ENCODE measurements at regions not wholly inside any gene's neighbourhood (a gene's known extent, or its start where the extent isn't known, plus 50 kb on each side); places are given as distances from the start of the nearest gene placed in this dataset.

GRCh38 chr9:134487066-134487710, 154.4 kb upstream of the COL5A1 start:
- CTCF ChIA-PET, result no interaction called here
- Mint-ChIP-seq H3K27me3 (peaks cover 8% of the 10 kb centered on the region), H3K36me3 (no peaks in the 10 kb centered on the region), H3K4me1 (no peaks in the 10 kb centered on the region), H3K27ac (no peak overlapping the region), H3K4me3 (no peak overlapping the region), H3K9me3 (no peaks in the 10 kb centered on the region)
- DNase-seq, result no peak

- no peaks in the 10 kb centered on the region for H3K4me1 Mint-ChIP-seq
- CTCF ChIA-PET, result no interaction called here
- H3K9me3 Mint-ChIP-seq, result no peaks in the 10 kb centered on the region
- H3K36me3 Mint-ChIP-seq, result no peaks in the 10 kb centered on the region
- H3K27ac Mint-ChIP-seq, result no peak overlapping the region
- DNase-seq, result peak; percentile 14
- no peak overlapping the region for H3K4me3 Mint-ChIP-seq
- peaks cover 13% of the 10 kb centered on the region for H3K27me3 Mint-ChIP-seq
These were observed 153.0 kb upstream of the COL5A1 start for GRCh38 chr9:134488331-134489280.

GRCh38 chr9:134489621-134490408, 151.8 kb upstream of the COL5A1 start:
- Mint-ChIP-seq H3K4me3 (no peak overlapping the region), H3K4me1 (no peaks in the 10 kb centered on the region), H3K27ac (no peak overlapping the region), H3K9me3 (no peaks in the 10 kb centered on the region), H3K36me3 (no peaks in the 10 kb centered on the region), H3K27me3 (peaks cover 13% of the 10 kb centered on the region)
- DNase-seq, result peak; percentile 14
- CTCF ChIA-PET, result no interaction called here

GRCh38 chr9:134490446-134490845, 151.2 kb upstream of the COL5A1 start:
- H3K36me3 Mint-ChIP-seq, result no peaks in the 10 kb centered on the region
- CTCF ChIA-PET, result no interaction called here
- peaks cover 13% of the 10 kb centered on the region for H3K27me3 Mint-ChIP-seq
- no peak overlapping the region for H3K4me3 Mint-ChIP-seq
- no peaks in the 10 kb centered on the region for H3K4me1 Mint-ChIP-seq
- H3K27ac Mint-ChIP-seq, result no peak overlapping the region
- no peaks in the 10 kb centered on the region for H3K9me3 Mint-ChIP-seq
- DNase-seq, result no peak

GRCh38 chr9:134491196-134491835, 150.3 kb upstream of the COL5A1 start:
- no peak overlapping the region for H3K4me3 Mint-ChIP-seq
- CTCF ChIA-PET, result no interaction called here
- peaks cover 13% of the 10 kb centered on the region for H3K27me3 Mint-ChIP-seq
- no peaks in the 10 kb centered on the region for H3K4me1 Mint-ChIP-seq
- H3K36me3 Mint-ChIP-seq, result no peaks in the 10 kb centered on the region
- H3K27ac Mint-ChIP-seq, result no peak overlapping the region
- peak; percentile 11 for DNase-seq
- H3K9me3 Mint-ChIP-seq, result no peaks in the 10 kb centered on the region

- no peaks in the 10 kb centered on the region for H3K9me3 Mint-ChIP-seq
- no peak overlapping the region for H3K4me3 Mint-ChIP-seq
- no peaks in the 10 kb centered on the region for H3K36me3 Mint-ChIP-seq
- no peaks in the 10 kb centered on the region for H3K4me1 Mint-ChIP-seq
- DNase-seq, result no peak
- H3K27me3 Mint-ChIP-seq, result peaks cover 13% of the 10 kb centered on the region
- H3K27ac Mint-ChIP-seq, result no peak overlapping the region
- CTCF ChIA-PET, result no interaction called here
These were observed 149.7 kb upstream of the COL5A1 start for GRCh38 chr9:134491856-134492255.

- Mint-ChIP-seq H3K27me3 (peaks cover 13% of the 10 kb centered on the region), H3K27ac (no peak overlapping the region), H3K9me3 (no peaks in the 10 kb centered on the region), H3K4me1 (no peaks in the 10 kb centered on the region), H3K36me3 (no peaks in the 10 kb centered on the region), H3K4me3 (no peak overlapping the region)
- no peak for DNase-seq
- CTCF ChIA-PET, result no interaction called here
These were observed 149.3 kb upstream of the COL5A1 start for GRCh38 chr9:134492281-134492691.

- no peaks in the 10 kb centered on the region for H3K36me3 Mint-ChIP-seq
- CTCF ChIA-PET, result no interaction called here
- H3K4me3 Mint-ChIP-seq, result no peak overlapping the region
- DNase-seq, result no peak
- H3K27ac Mint-ChIP-seq, result no peak overlapping the region
- no peaks in the 10 kb centered on the region for H3K4me1 Mint-ChIP-seq
- H3K9me3 Mint-ChIP-seq, result no peaks in the 10 kb centered on the region
- peaks cover 10% of the 10 kb centered on the region for H3K27me3 Mint-ChIP-seq
These were observed 148.7 kb upstream of the COL5A1 start for GRCh38 chr9:134492721-134493460.

- no peaks in the 10 kb centered on the region for H3K9me3 Mint-ChIP-seq
- CTCF ChIA-PET, result no interaction called here
These were observed 147.9 kb upstream of the COL5A1 start for GRCh38 chr9:134493461-134494272.

GRCh38 chr9:134494273-134494815, 147.3 kb upstream of the COL5A1 start:
- no peak overlapping the region for H3K27ac Mint-ChIP-seq
- H3K36me3 Mint-ChIP-seq, result no peaks in the 10 kb centered on the region
- no peaks in the 10 kb centered on the region for H3K9me3 Mint-ChIP-seq
- DNase-seq, result no peak
- CTCF ChIA-PET, result no interaction called here
- no peaks in the 10 kb centered on the region for H3K4me1 Mint-ChIP-seq
- no peak overlapping the region for H3K4me3 Mint-ChIP-seq
- peaks cover 9% of the 10 kb centered on the region for H3K27me3 Mint-ChIP-seq

More at GRCh38 chr9:134493461-134494272, 147.9 kb upstream of the COL5A1 start:
- no peak for DNase-seq
- H3K36me3 Mint-ChIP-seq, result no peaks in the 10 kb centered on the region
- H3K27ac Mint-ChIP-seq, result no peak overlapping the region
- H3K4me1 Mint-ChIP-seq, result no peaks in the 10 kb centered on the region
- H3K27me3 Mint-ChIP-seq, result peaks cover 9% of the 10 kb centered on the region
- H3K4me3 Mint-ChIP-seq, result no peak overlapping the region

GRCh38 chr9:134494905-134495304, 146.7 kb upstream of the COL5A1 start:
- Mint-ChIP-seq H3K4me1 (no peaks in the 10 kb centered on the region), H3K9me3 (no peaks in the 10 kb centered on the region), H3K4me3 (no peak overlapping the region), H3K36me3 (no peaks in the 10 kb centered on the region), H3K27me3 (peaks cover 9% of the 10 kb centered on the region), H3K27ac (no peak overlapping the region)
- CTCF ChIA-PET, result no interaction called here
- DNase-seq, result no peak

GRCh38 chr9:134495881-134496412, 145.7 kb upstream of the COL5A1 start:
- no peak overlapping the region for H3K27ac Mint-ChIP-seq
- H3K4me3 Mint-ChIP-seq, result no peak overlapping the region
- CTCF ChIA-PET, result no interaction called here
- H3K36me3 Mint-ChIP-seq, result no peaks in the 10 kb centered on the region
- no peak for DNase-seq
- peaks cover 16% of the 10 kb centered on the region for H3K27me3 Mint-ChIP-seq
- H3K9me3 Mint-ChIP-seq, result no peaks in the 10 kb centered on the region
- H3K4me1 Mint-ChIP-seq, result no peaks in the 10 kb centered on the region

All from activated naive CD4-positive, alpha-beta T cell treated with anti-CD3 and anti-CD28 coated beads, Interleukin-2, amount 10 ng/mL, durations not matched to agents 7 days and 5 days (primary cell).